Breast epithelium (tissue), 4 donors: ENCODE measurements at regions not wholly inside any gene's neighbourhood (a gene's known extent, or its start where the extent isn't known, plus 50 kb on each side); places are given as distances from the start of the nearest gene placed in this dataset.
"Not testable (repeated sequence)": the region's sequence is repeated elsewhere in the genome, so short reads cannot be mapped to it uniquely, and the experiment has no call there.

Source experiments
- DNase-seq, 2 donors: peaks; one replicate each; pipeline ENCODE4 v3.0.0-alpha.2; 2019; ENCODE audit warnings: low spot score in 2 of 2
- H3K27ac ChIP-seq, 2 donors: fragments of 200-600 bp; sonication (generic) in 1 of 2; one replicate each; pipeline ENCODE4 v1.5.1; 2016 to 2019; ENCODE audit warnings: mild to moderate bottlenecking in 1 of 2
- H3K27me3 ChIP-seq, 2 donors: fragments of 200-600 bp; sonication (generic) in 1 of 2; one replicate each; pipeline versions ENCODE4 v1.5.1 to v1.6.0; 2017 to 2019; ENCODE audit warnings: control low read depth in 1 of 2, mild to moderate bottlenecking in 1 of 2
- H3K36me3 ChIP-seq: fragments of 200-600 bp; one replicate; pipeline ENCODE4 v1.5.1; 2019
- H3K4me1 ChIP-seq, 2 donors: fragments of 200-600 bp; sonication (generic); one replicate each; pipeline ENCODE4 v1.5.1; 2016 to 2019; ENCODE audit warnings: control low read depth in 1 of 2
- H3K4me3 ChIP-seq, 3 donors: fragments of 200-600 bp; sonication (generic); 1 replicate in 2 of 3; 2 replicates in 1 of 3; pipeline ENCODE4 v1.5.1; 2016 to 2019; ENCODE audit warnings: mild to moderate bottlenecking in 3 of 3, moderate library complexity in 2 of 3
- H3K9me3 ChIP-seq, 2 donors: fragments of 200-600 bp; sonication (generic) in 1 of 2; one replicate each; pipeline ENCODE4 v1.5.1; 2016 to 2019; ENCODE audit warnings: control low read depth in 1 of 2
- CTCF ChIP-seq, 3 donors: fragments of 450-650 bp; IDR thresholded peaks; one replicate each; pipeline ENCODE4 v1.5.1; 2016 to 2017; ENCODE audit warnings: antibody characterized with exemption in 3 of 3, mild to moderate bottlenecking in 3 of 3, moderate library complexity in 3 of 3
- POLR2A ChIP-seq: fragments of 450-650 bp; IDR thresholded peaks from one replicate; pipeline ENCODE4 v1.6.1; 2016; ENCODE audit warnings: antibody characterized with exemption, mild to moderate bottlenecking, moderate library complexity
- POLR2AphosphoS5 ChIP-seq, 3 donors: sonication (generic); formaldehyde crosslinking; IDR thresholded peaks; one replicate each; pipeline ENCODE4 v1.6.1; 2017; ENCODE audit warnings: antibody characterized with exemption in 3 of 3
- intact Hi-C: fragments of 100-400 bp; cut with DNase I; formaldehyde crosslinking; loops from one replicate; pipeline ENCODE4 v1.15.1; 2023; ENCODE audit warnings: low total_unique reads

- TF ChIP-seq POLR2AphosphoS5 (IDR thresholded peaks at IDR 0.05) (no peak), CTCF (IDR thresholded peaks at IDR 0.05) (no peak), POLR2A (no peak)
- Histone ChIP-seq H3K4me1 (no peaks in the 10 kb centered on the region), H3K4me3 (no peak overlapping the region), H3K27me3 (no peaks in the 10 kb centered on the region), H3K9me3 (no peaks in the 10 kb centered on the region), H3K36me3 (no peaks in the 10 kb centered on the region), H3K27ac (no peak overlapping the region)
- DNase-seq: no peak
- intact Hi-C loops: no loop called here
These were observed 501.7 kb downstream of the STK39 start for GRCh38 chr2:167745667-167746066.

GRCh38 chr2:167739921-167740320 is 507.5 kb downstream of the STK39 start:
- H3K27me3 ChIP-seq, intact Hi-C loops, H3K4me3 ChIP-seq, H3K36me3 ChIP-seq, H3K9me3 ChIP-seq, H3K27ac ChIP-seq, DNase-seq, H3K4me1 ChIP-seq: not testable (repeated sequence)

GRCh38 chr2:167733747-167734146 is 513.6 kb downstream of the STK39 start:
- Histone ChIP-seq H3K27me3 (no peaks in the 10 kb centered on the region), H3K27ac (no peak overlapping the region), H3K4me3 (no peak overlapping the region), H3K36me3 (no peaks in the 10 kb centered on the region), H3K4me1 (no peaks in the 10 kb centered on the region), H3K9me3 (no peaks in the 10 kb centered on the region)
- TF ChIP-seq CTCF (IDR thresholded peaks at IDR 0.05) (no peak), POLR2A (no peak), POLR2AphosphoS5 (IDR thresholded peaks at IDR 0.05) (no peak)
- intact Hi-C loops: no loop called here
- DNase-seq: no peak

GRCh38 chr2:167732326-167732725 is 515.1 kb downstream of the STK39 start:
- Histone ChIP-seq H3K27me3 (no peaks in the 10 kb centered on the region), H3K27ac (no peak overlapping the region), H3K36me3 (no peaks in the 10 kb centered on the region), H3K4me3 (no peak overlapping the region), H3K9me3 (no peaks in the 10 kb centered on the region), H3K4me1 (no peaks in the 10 kb centered on the region)
- DNase-seq: no peak
- TF ChIP-seq CTCF (IDR thresholded peaks at IDR 0.05) (no peak), POLR2AphosphoS5 (IDR thresholded peaks at IDR 0.05) (no peak), POLR2A (no peak)
- intact Hi-C loops: no loop called here

- Histone ChIP-seq H3K36me3 (no peaks in the 10 kb centered on the region), H3K27ac (no peak overlapping the region), H3K9me3 (no peaks in the 10 kb centered on the region), H3K27me3 (no peaks in the 10 kb centered on the region), H3K4me3 (no peak overlapping the region), H3K4me1 (no peaks in the 10 kb centered on the region)
- DNase-seq: no peak
- TF ChIP-seq POLR2AphosphoS5 (IDR thresholded peaks at IDR 0.05): no peak
- TF ChIP-seq POLR2A: no peak
- no peak for TF ChIP-seq CTCF (IDR thresholded peaks at IDR 0.05)
- intact Hi-C loops: no loop called here
These were observed 517.5 kb downstream of the STK39 start for GRCh38 chr2:167729911-167730310.

GRCh38 chr2:167726788-167727187 is 520.6 kb downstream of the STK39 start:
- Histone ChIP-seq H3K4me1 (no peaks in the 10 kb centered on the region), H3K9me3 (no peaks in the 10 kb centered on the region), H3K36me3 (no peaks in the 10 kb centered on the region), H3K27ac (no peak overlapping the region), H3K27me3 (no peaks in the 10 kb centered on the region), H3K4me3 (no peak overlapping the region)
- intact Hi-C loops: no loop called here
- no peak for DNase-seq
- TF ChIP-seq POLR2A (no peak), CTCF (IDR thresholded peaks at IDR 0.05) (no peak), POLR2AphosphoS5 (IDR thresholded peaks at IDR 0.05) (no peak)
